NCI-H2196 treated with DMSO at 0.1 percent for 48 hours (cell line): ENCODE measurements at regions not wholly inside any gene's neighbourhood (a gene's known extent, or its start where the extent isn't known, plus 50 kb on each side); places are given as distances from the start of the nearest gene placed in this dataset.
"Not testable (repeated sequence)": the region's sequence is repeated elsewhere in the genome, so short reads cannot be mapped to it uniquely, and the experiment has no call there.

ENCODE experiments used
- DNase-seq: peaks from one replicate; lab custom pipeline; 2025; ENCODE audit not compliant: unreplicated experiment; lab: John Stamatoyannopoulos, UW

DNA sequence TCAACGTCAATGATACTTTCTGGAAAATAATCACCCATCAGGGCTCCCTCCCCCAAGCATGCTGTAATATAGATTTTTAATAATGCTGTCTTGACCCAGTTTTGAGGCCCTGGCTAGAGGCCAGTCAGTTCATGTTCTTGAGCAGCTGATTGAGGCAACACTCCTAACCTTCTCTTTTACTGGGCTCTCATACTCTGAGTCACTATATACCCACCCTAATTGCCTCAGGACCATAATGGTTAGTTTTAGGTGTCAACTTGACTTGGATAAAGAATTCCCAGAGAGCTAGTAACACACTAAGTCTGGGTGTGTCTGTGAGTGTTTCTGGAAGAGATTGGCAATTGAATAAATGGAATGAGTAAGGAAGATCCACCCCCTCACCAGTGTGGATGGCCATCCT, 527.0 kb upstream of the ATP2B1 start:
- DNase-seq, result no peak

DNA sequence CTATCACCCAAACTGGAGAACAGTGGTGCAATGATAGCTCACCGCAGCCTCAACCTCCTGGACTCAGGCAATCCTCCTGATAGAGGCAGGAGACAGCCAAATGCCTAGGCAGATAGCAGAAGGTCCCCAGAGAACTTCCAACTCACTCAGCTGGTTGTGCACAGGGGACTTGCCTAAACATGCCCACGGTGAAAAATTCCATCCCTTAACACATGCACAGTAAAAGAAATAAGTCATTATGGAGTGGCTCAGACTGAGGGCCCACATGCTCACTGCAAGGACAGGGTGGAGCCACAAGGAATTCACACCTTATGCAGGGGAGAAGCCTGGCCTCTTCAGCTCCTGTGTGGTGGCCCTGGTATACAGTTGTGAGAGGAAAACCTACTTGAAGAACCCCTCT, 525.8 kb upstream of the ATP2B1 start:
- DNase-seq, result no peak

DNA sequence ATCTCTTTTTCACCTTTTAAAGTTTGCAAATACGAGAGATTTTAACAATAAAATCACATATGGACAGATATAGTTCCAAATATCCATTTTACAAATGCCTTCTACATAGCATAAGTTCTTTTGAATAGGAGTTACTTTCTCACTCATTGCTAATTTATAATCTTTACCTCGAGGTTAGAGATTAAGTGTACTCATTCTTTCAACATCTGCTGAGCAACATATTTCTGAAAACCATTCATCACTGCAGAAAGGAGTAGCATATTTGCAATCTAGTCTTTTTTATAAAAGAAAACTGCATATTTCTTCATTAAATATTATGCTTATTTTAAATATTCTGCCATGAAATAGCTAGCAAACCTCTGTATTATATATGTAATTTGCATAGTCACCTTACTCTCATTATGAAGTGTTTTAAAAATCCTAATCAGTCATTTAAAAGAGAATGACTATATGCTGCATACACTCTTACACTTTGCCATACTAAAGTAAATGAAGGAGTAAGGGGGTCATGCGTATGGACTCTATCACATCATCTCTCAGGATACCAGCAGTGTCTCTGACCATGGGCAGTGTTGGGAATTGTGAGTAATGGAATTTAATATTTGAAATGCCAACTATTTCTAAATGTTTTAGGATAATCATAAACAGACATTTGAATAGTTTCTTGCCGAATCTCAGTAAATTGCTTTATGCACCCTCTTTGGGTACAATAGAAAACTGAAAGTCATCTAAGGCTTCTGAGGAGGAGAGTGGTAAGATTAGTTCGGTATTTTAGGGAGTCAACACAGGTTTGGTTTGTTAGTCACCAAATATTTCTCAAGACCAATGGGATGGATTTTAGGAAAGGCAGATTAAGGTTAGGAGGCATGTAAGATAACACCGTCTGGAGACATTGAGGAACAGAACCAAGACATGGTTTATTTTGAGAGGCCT, 524.8 kb upstream of the ATP2B1 start:
- no peak for DNase-seq

DNA sequence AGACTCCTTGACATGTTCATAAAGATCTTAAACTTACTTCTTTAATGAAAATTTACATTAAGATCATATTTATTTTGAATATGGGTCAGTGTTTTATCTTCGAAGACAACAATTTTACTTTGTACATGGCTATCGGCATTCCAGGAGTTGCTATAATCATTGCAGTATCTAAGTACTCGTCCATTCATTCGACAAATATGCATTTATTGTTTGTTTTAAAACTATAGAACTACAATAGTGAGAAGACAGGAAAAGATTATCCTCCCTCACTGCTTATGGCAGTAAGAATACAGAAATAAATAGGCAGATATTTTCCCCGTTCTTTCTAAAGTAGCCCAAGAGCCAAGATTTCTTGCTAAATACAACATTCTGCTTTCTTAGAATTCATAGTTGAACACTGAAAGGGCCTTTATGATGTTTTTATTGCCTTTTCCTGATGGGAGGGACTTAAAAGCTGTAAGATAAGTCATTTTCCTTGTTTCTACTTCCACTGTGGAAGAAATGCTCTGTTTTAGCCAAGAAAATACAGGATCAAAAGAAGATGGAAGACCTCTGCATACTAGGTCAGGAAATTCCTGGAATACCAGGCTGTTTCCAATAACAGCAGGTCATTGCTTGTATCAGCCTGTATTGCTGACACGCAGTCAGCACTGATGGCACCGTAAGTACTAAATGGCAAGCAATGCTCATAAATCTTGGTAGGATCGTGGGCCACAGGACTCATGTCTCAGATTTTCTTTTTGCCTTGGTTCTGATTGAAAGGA, 521.0 kb upstream of the ATP2B1 start:
- no peak for DNase-seq

DNA sequence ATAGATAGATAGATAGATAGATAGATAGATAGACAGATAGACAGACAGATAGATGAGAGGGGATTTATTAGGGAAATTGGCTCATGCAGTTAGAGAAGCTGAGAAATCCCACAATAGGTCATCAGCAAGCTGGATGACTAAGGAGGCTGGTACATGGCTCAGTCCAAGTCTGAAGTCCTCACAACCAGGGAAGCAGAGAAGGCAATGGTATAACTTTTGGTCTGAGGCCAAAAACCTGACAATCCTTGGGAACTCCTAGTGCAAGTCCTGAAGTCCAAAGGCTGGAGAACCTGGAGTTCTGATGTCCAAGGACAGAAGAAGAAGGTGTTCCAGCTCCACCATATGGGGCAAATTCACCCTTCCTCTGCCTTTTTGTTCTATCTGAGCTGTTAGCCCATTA, 517.6 kb upstream of the ATP2B1 start:
- DNase-seq, result no peak

DNA sequence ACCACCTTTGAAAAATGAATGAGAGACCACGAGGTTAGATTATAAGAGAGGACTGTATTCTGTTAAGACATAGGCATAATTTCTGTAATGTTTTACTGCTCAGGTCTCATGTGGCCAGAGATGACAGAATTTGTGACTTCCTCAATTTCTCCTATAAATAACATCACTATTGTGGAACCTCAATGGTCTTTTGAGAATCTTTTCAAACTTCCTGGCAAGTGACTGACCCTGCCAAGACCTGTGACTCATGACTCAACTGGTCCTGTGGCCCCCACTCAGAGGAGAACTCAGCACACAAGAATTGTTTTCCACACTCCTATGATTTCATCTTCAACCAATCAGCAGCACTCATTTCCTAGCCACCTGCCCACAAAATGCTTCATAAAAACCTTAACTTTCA, 508.2 kb upstream of the ATP2B1 start:
- no peak for DNase-seq

DNA sequence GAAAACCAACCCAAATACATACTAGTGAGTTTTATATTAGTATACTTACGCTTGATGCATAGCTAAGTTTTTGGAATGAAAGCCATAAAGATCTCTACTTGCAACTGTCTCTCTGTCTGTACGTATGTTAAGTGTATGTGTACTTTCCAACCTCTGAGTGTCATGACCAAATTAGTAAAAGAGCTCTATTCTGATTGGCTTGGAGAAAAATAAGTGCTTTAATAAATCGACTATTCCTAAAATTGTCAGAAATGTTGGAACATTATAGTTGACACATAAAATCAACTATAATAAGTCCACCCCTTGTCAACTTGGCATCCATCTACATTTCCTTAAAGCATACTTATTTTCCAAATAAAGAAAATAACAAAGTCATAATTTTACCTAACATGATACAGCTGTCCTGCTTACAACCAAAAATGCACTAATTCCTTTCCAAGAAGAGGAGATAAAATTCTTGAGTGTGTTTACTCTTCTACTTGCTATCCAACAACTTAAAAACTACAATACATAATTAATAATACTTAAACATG, 507.4 kb upstream of the ATP2B1 start:
- DNase-seq, result no peak

DNA sequence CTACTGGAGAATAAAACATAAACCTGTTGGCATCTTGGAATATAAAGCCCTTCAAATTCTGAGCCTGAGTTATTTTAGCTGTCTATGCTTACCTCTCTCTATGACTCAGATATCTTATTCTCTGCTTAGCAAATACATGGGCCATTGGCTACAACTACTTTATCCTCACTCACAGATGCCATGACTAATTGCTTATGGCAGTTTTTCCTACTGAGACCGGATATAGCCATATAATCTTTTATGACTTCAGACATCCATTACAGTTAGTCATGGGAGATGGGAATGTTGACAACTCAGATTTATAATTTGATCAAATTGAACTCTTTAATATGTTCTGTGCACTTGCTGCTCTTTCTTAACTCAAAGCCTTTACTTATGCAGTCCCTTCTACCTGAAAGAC, 502.4 kb upstream of the ATP2B1 start:
- no peak for DNase-seq

DNA sequence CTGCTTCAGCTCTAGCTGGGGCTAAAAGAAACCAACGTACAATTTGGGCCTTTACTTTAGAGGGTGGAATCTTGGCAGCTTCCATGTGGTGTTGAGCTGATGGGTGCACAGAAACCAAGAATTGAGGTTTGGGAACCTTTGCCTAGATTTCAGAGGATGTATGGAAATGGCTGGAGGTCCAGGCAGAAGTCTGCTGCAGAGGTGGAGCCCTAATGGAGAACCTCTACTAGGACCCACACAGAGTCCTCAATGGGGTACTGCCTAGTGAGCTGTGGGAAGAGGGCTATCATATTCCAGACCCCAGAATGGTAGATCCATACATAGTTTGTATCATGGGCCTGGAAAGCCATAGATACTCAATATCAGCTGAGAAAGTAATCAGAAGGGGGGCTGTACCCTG, 500.4 kb upstream of the ATP2B1 start:
- no peak for DNase-seq

DNA sequence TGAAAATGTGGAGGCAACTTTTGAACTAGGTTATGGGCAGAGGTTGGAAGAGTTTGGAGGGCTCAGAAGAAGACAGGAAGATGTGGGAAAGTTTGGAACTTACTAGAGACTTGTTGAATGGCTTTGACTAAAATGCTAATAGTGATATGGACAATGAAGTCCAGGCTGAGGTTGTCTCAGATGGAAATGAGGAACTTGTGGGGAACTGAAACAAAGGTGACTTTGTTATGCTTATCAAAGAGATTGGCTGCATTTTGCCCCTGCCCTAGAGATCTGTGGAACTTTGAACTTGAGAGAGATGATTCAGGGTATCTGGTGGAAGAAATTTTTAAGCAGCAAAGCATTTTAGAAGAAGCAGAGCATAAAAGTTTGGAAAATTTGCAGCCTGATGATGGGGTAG, 499.7 kb upstream of the ATP2B1 start:
- DNase-seq, result not testable (repeated sequence)

DNA sequence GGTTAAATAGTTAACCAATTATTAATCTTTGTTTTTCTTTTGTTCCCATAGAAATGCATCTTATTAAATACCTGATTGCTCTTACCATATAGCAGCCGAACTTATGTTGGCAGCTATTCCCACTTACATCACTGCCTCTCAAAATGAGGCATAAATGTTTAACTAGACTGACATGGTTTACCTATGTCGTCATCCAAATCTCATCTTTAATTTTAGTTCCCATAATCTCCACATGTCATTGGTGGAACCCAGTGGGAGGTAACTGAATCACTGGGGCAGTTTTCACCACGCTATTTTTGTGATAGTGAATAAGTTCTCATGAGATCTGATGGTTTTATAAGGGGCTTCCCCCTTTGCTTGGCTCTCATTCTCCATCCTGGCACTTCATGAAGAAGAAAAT, 499.2 kb upstream of the ATP2B1 start:
- DNase-seq, result no peak

DNA sequence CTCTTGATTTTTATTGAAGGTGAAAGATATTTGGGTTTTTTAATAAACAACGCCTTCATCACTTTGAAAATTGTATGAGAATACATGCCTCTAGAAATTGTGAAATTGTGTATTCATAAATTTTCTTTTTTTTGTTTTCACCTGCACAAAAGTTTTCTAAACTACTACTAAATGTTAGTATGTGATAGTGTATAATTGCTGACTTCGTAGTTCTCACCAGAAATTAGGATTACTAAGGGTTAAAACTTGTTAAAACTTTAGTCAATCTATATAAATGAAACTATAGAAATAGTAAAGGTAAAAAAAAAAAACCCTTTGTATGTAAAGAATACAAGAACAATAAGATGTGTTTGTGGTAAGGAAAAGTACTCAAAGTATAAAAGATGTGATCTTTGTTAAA, 496.5 kb upstream of the ATP2B1 start:
- DNase-seq, result no peak

DNA sequence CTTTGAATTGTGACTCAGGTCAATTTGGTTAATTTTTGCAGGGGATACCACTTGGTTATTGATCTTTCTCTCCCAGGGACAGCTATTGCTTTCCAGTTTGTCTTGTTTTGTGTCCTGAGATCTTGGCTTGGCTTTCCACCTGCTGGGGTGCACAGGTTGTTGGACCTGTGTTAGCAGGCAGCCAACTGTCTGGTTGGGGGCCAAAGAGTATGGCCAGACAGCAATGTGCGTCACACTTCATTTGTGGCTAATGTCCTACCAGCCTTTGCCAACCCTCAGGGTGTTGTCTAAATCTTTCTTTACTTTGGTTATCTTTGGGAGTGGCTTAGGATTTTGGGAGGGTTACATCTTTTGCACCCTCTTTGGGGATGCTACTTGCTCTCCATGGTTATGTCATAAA, 494.9 kb upstream of the ATP2B1 start:
- DNase-seq, result no peak

DNA sequence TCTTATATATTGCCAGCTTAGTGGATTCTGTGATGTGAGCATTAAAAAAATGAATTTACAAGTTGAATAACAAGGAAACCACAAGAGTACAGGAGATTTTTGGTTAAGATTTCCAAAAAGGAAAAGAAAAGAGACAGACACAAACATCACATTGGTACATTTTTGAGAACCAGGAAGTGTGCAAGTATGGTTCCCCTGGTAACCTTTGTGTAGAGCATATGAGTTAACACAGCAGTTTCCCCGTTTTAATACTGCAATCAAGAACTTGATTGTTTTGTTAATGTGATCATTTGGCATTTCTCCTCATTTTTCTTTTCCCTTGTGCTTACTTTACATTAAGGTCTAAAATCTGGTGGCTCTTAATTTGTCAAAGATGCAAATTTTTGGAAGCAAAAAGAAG, 490.4 kb upstream of the ATP2B1 start:
- DNase-seq, result no peak

DNA sequence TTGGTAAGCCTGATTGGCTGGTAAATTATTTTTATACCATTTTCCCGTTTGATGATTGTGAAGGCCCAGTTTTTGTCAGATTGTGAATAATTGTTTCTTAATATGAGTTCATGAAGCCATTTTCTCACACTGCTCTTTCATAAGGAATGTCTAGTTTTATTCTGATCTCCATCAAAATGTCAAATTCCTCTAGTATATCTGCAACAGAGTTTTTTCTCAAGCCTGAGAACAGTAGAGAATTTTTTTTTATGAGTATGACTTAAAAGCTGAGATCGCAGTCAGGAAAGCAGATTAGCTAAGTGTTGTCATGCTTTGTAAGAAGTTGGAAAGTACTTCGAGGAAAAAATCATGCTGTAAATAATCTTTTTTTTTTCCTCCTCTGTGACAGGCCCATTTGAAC, 484.9 kb upstream of the ATP2B1 start:
- no peak for DNase-seq

DNA sequence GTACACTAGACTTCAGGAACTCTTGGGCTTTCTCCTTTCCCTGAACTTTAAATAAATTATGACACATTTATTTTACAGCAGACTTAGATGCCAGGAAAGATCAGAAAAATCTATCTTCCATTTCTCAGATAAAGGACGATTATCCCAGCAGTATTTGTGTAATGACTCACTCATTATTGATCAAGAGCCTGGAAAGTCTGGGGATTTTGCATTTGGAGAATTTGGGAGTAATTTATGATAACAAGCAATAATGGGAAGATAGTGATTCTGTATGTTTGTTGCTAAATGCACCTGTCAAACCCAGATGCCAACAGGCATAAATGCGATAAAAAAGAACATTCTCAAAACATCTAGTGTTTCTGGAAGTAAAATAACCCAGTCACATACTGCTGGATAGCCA, 480.2 kb upstream of the ATP2B1 start:
- DNase-seq, result no peak

DNA sequence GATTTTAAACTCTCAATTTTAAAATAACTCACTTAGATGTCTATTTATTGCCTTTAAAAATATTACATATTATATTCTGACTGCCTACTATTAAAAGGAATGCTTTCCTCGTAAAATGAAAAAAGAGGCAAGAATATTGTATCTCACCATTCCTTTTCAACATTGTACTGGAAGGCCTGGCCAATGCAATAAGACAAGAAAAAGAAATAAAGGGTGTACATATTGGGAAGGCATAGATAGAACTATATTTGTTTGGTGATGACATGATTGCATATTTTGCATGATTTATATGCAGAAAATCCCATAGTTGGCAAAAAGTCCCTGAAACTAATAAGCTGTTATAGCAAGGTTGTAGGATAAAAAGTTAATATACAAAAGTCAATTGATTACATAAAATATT, 474.6 kb upstream of the ATP2B1 start:
- DNase-seq, result no peak

DNA sequence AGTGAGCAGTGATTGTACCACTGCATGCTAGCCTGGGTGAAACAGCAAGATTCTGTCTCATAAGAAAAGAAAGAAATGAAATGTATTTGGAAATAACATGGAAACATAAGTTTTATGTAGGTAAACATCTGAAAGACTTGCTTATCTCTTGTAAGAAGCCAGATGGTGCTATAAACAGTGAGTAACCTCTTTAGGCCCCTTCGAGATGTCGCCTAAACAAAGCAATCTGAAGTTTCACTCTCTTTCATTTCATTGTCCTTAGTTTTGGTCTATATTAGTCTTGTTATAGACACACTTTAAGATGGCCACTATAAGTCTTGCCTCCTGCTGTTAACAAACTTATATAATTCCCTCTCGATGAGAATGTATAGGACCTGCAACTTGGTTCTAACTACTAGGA, 472.6 kb upstream of the ATP2B1 start:
- no peak for DNase-seq

DNA sequence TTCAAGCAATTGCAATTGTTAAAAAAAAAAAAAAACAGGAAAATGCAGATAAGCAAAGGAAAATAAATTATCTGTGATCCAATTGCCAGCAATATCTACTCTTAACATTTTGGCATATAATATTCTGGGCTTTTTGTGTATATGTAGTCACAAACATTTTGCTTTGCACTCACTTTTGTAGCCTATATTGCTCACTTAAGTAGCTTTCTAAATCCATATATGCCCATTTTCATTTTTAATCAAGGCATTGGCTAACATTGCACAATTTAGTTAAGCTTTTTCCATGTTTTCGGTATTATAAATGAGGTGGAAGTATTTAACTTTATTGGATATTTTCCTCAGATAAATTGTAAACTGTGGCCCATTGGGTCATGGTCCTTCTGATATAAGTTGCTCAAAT, 466.3 kb upstream of the ATP2B1 start:
- DNase-seq, result no peak

DNA sequence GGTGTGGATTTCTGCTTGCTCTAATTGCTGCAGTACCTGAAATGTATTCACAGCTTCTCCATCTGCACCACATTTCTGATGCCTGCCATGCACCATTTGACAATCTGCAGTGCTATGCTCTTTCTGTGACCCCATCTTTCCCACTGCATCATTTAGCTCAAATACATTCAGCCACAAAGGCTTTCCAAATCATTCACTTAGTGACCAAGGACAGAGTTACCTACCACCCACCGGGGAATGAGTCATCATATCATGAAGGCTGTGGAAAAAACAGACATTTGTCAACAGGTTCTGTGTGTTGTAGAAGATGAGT, 465.5 kb upstream of the ATP2B1 start:
- no peak for DNase-seq

DNA sequence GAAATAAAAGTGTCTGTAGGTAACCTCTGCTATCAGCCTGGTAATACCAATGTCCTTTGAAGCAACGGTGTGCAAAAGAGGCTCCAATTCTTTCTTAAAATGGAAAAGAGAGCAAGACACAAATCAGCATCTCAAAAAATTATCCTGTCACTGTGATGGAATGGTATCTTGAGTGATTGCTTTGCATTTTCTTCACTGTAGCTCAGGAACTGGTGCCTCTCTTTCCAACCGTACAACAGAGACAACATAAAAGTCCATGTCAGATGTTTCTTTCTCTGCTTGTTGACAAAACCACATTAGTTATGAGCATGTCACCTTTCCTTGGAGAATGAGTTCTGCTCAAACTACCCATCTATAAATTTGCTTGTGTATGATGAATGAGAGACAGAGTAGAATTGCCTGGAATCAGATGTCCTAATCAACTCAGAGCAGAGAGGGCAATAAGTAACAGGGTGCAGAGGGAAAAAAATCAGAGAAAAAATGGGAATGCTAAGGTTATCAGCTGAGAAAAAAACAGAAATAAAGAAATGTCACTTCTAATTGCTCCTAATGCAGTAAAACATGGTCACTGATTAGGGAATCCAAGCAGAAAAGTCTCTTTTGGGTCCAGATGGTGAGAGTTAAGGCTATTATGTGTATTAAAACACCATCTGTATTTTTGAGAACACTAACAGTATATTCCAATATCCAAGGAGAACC, 465.0 kb upstream of the ATP2B1 start:
- no peak for DNase-seq

DNA sequence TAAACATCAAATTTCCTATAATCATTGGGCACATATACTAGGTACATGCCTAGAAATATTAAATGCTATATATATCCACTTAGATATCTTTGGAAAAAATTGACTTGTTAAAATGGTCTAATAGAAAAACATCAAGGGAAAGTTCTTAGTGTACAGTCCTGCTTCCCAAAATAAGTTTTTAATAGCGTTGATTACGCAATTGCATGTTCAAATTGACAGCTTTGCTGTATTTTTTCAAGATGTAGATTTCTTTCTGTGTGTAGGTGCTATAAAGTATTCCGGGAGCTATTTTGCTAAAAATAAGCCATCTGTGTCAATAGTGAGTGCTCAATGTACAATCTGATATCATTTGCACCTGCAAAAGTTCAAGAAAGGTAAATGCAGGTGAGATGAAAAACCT, 463.9 kb upstream of the ATP2B1 start:
- no peak for DNase-seq
